ENCODE measurements at regions not wholly inside any gene's neighbourhood (a gene's known extent, or its start where the extent isn't known, plus 50 kb on each side); places are given as distances from the start of the nearest gene placed in this dataset.
A peak's percentile ranks its signal among the peaks of the same experiment; 100 is the strongest.

DNA sequence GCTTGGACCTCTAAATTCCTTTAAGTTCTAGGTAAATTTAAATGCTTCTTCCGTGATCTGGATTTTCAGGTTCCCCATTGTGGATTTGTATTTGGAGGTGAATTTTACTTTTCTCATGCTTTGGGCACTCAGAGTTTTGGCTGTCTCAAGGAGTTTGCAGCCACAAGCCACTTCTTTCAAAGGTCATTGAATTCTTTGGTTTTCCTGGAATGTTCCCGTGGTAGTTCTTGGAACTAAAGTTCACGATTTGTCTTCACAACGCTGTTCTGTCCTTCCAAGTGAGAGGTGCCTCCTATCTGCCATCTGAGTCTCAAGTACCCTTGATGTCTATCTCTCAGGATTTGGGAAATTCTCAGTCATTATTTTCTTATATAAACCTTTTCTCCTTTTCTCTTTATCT lies 1438.7 kb upstream of the ZEB2 start:
- Histone ChIP-seq H3K79me2 (ENCODE audit: control insufficient read depth, insufficient read depth, low read length) (no peaks in the 10 kb centered on the region), H3K9me3 (ENCODE audit: control insufficient read depth, insufficient read depth, low read depth, low read length) (no peaks in the 10 kb centered on the region), H3K9ac (ENCODE audit: insufficient read depth, low read length) (no peak overlapping the region), H2AFZ (ENCODE audit: low read length) (no peak overlapping the region), H3K4me3 (replicated peaks in 1 of 4; ENCODE audit: control extremely low read depth in 1 of 4, insufficient read depth in 1 of 4, low read depth in 3 of 4, low read length in 4 of 4) (no peak overlapping the region), H3K36me3 (ENCODE audit: control insufficient read depth, insufficient read depth, low read length) (no peaks in the 10 kb centered on the region), H3K4me1 (ENCODE audit: control insufficient read depth, extremely low read depth, insufficient read depth, low read length) (no peaks in the 10 kb centered on the region), H3K27me3 (ENCODE audit: control insufficient read depth, insufficient read depth, low read length) (no peaks in the 10 kb centered on the region), H3K27ac (ENCODE audit: insufficient read depth, low read length) (no peak overlapping the region), H3K4me2 (ENCODE audit: extremely low read depth, insufficient read depth, low read length) (no peak overlapping the region), H4K20me1 (ENCODE audit: control insufficient read depth, extremely low read depth, insufficient read depth, low read length) (no peaks in the 10 kb centered on the region)
- TF ChIP-seq, protein P1, sequence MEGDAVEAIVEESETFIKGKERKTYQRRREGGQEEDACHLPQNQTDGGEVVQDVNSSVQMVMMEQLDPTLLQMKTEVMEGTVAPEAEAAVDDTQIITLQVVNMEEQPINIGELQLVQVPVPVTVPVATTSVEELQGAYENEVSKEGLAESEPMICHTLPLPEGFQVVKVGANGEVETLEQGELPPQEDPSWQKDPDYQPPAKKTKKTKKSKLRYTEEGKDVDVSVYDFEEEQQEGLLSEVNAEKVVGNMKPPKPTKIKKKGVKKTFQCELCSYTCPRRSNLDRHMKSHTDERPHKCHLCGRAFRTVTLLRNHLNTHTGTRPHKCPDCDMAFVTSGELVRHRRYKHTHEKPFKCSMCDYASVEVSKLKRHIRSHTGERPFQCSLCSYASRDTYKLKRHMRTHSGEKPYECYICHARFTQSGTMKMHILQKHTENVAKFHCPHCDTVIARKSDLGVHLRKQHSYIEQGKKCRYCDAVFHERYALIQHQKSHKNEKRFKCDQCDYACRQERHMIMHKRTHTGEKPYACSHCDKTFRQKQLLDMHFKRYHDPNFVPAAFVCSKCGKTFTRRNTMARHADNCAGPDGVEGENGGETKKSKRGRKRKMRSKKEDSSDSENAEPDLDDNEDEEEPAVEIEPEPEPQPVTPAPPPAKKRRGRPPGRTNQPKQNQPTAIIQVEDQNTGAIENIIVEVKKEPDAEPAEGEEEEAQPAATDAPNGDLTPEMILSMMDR (conservative IDR thresholded peaks at IDR 0.05 in 1 of 2, IDR thresholded peaks at IDR 0.05 in 1 of 2; ENCODE audit: low read depth in 1 of 2, low read length in 2 of 2): no peak
- no peak for TF ChIP-seq EZH2 (IDR thresholded peaks at IDR 0.05; ENCODE audit: low read length, missing control alignments)
- DNase-seq (ENCODE audit: low read depth in 2 of 2): peak in 1 of 2 donors; percentile 53

DNA sequence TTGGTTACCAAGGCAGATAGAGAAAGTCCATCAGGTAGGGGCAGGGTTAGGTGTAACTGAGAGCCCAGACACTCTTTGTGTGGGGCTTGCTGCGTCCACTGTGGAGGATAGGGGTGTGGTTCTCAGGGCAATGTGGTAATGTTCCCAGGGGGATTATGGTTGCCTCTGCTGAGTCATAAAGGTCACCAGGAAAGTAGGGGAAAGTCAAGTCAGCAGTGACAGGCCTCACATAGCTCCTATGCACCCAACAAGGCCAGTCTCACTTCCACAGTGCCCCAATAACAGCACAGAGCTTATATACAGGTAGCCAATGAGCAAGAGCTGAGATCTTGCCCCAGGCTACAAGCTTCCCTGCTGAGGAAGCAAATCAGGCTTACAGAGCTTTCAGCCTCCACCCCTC lies 1438.0 kb upstream of the ZEB2 start:
- Histone ChIP-seq H3K36me3 (ENCODE audit: control insufficient read depth, insufficient read depth, low read length) (no peaks in the 10 kb centered on the region), H3K9ac (ENCODE audit: insufficient read depth, low read length) (no peak overlapping the region), H3K9me3 (ENCODE audit: control insufficient read depth, insufficient read depth, low read depth, low read length) (no peaks in the 10 kb centered on the region), H3K79me2 (ENCODE audit: control insufficient read depth, insufficient read depth, low read length) (no peaks in the 10 kb centered on the region), H3K27ac (ENCODE audit: insufficient read depth, low read length) (no peak overlapping the region), H3K4me2 (ENCODE audit: extremely low read depth, insufficient read depth, low read length) (no peak overlapping the region), H3K4me3 (replicated peaks in 1 of 4; ENCODE audit: control extremely low read depth in 1 of 4, insufficient read depth in 1 of 4, low read depth in 3 of 4, low read length in 4 of 4) (no peak overlapping the region), H3K4me1 (ENCODE audit: control insufficient read depth, extremely low read depth, insufficient read depth, low read length) (no peaks in the 10 kb centered on the region), H4K20me1 (ENCODE audit: control insufficient read depth, extremely low read depth, insufficient read depth, low read length) (no peaks in the 10 kb centered on the region), H2AFZ (ENCODE audit: low read length) (no peak overlapping the region), H3K27me3 (ENCODE audit: control insufficient read depth, insufficient read depth, low read length) (no peaks in the 10 kb centered on the region)
- TF ChIP-seq, protein P1 (conservative IDR thresholded peaks at IDR 0.05 in 1 of 2, IDR thresholded peaks at IDR 0.05 in 1 of 2; ENCODE audit: low read depth in 1 of 2, low read length in 2 of 2): no peak
- no peak for TF ChIP-seq EZH2 (IDR thresholded peaks at IDR 0.05; ENCODE audit: low read length, missing control alignments)
- DNase-seq (ENCODE audit: low read depth in 2 of 2): peak in 1 of 2 donors; percentile 43

DNA sequence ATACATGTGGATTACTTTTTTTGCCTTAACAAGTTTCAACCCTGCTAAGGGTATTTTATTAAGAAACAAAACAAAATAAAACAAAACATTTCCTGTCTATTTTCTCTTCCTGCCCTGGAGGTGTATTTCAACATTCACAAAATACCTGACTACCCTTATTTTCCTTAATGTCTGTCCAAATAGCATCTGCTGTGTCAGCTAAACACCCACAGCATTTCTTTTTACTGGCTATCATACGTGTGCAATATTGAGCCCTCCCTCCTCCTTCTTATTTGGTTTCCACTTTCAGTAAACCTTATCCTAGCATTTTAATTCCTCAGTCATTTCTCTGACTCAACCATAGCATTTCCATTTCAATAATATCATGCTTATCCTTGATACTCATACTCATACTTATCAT lies 1420.0 kb upstream of the ZEB2 start:
- H3K36me3 ChIP-seq (ENCODE audit: control insufficient read depth, insufficient read depth, low read length): no peaks in the 10 kb centered on the region
- no peak overlapping the region for H3K27ac ChIP-seq (ENCODE audit: insufficient read depth, low read length)
- H3K4me1 ChIP-seq (ENCODE audit: control insufficient read depth, extremely low read depth, insufficient read depth, low read length): no peaks in the 10 kb centered on the region
- H3K79me2 ChIP-seq (ENCODE audit: control insufficient read depth, insufficient read depth, low read length): no peaks in the 10 kb centered on the region
- no peak overlapping the region for H2AFZ ChIP-seq (ENCODE audit: low read length)
- H3K9me3 ChIP-seq (ENCODE audit: control insufficient read depth, insufficient read depth, low read depth, low read length): no peaks in the 10 kb centered on the region
- TF ChIP-seq, protein P1 (conservative IDR thresholded peaks at IDR 0.05 in 1 of 2, IDR thresholded peaks at IDR 0.05 in 1 of 2; ENCODE audit: low read depth in 1 of 2, low read length in 2 of 2): no peak
- no peak for TF ChIP-seq EZH2 (IDR thresholded peaks at IDR 0.05; ENCODE audit: low read length, missing control alignments)
- H3K27me3 ChIP-seq (ENCODE audit: control insufficient read depth, insufficient read depth, low read length): no peaks in the 10 kb centered on the region
- DNase-seq (ENCODE audit: low read depth in 2 of 2): no peak
- no peaks in the 10 kb centered on the region for H4K20me1 ChIP-seq (ENCODE audit: control insufficient read depth, extremely low read depth, insufficient read depth, low read length)
- H3K9ac ChIP-seq (ENCODE audit: insufficient read depth, low read length): no peak overlapping the region
- H3K4me2 ChIP-seq (ENCODE audit: extremely low read depth, insufficient read depth, low read length): no peak overlapping the region
- no peak overlapping the region for H3K4me3 ChIP-seq (replicated peaks in 1 of 4; ENCODE audit: control extremely low read depth in 1 of 4, insufficient read depth in 1 of 4, low read depth in 3 of 4, low read length in 4 of 4)

All from fibroblast of lung (primary cell).